WTC11 (cell line): ENCODE measurements at regions not wholly inside any gene's neighbourhood (a gene's known extent, or its start where the extent isn't known, plus 50 kb on each side); places are given as distances from the start of the nearest gene placed in this dataset.

Source experiments
- ATAC-seq: fragments of 200-7000 bp; cut with Tn5 transposase; 2 replicates; pipeline ENCODE4 v1.10.0; 2021; ENCODE audit warnings: mild to moderate bottlenecking, moderate library complexity
- CTCF ChIA-PET: fragments of 300-600 bp; sonication (Branson Sonifier 250); formaldehyde crosslinking; loops from one replicate; lab custom pipeline; 2021; ENCODE audit warnings: antibody characterized with exemption; lab: Charles Lee
- POLR2A ChIA-PET: fragments of 350-600 bp; sonication (Branson Sonifier 250); formaldehyde crosslinking; loops from one replicate; lab custom pipeline; 2021; ENCODE audit warnings: antibody characterized with exemption; lab: Charles Lee
- DNase-seq: peaks from one replicate; pipeline ENCODE4 v3.0.0; 2021; ENCODE audit warnings: low spot score
- H3K27ac Mint-ChIP-seq: 2 replicates; pipeline ENCODE4 v1.8.0; 2021; ENCODE audit warnings: mixed read lengths
- H3K27me3 Mint-ChIP-seq: 2 replicates; pipeline ENCODE4 v1.8.0; 2021; ENCODE audit warnings: low read depth, mild to moderate bottlenecking, moderate library complexity, mixed read lengths
- H3K36me3 Mint-ChIP-seq: 2 replicates; pipeline ENCODE4 v1.8.0; 2021; ENCODE audit warnings: mixed read lengths
- H3K4me1 Mint-ChIP-seq: 2 replicates; pipeline ENCODE4 v1.8.0; 2022; ENCODE audit warnings: mixed read lengths
- H3K4me3 Mint-ChIP-seq: 2 replicates; pipeline ENCODE4 v1.8.0; 2021; ENCODE audit warnings: mild to moderate bottlenecking, moderate library complexity, mixed read lengths
- H3K9me3 Mint-ChIP-seq: 2 replicates; pipeline ENCODE4 v1.8.0; 2021; ENCODE audit warnings: mixed read lengths
- FOXP1 ChIP-seq: sonication (generic); formaldehyde crosslinking; IDR thresholded peaks from 2 replicates; pipeline ENCODE4 v1.8.0; 2022; ENCODE audit warnings: missing genetic modification reagents, mild to moderate bottlenecking, moderate library complexity, borderline replicate concordance
- HMGA2 ChIP-seq: fragments of 250-450 bp; sonication (Bioruptor Pico); IDR thresholded peaks from 2 replicates; pipeline ENCODE4 v1.4.0; 2021; ENCODE audit warnings: mild to moderate bottlenecking, moderate library complexity
- MXD4 ChIP-seq: fragments of 250-450 bp; sonication (Bioruptor Pico); IDR thresholded peaks from 2 replicates; pipeline ENCODE4 v1.8.0; 2021; ENCODE audit warnings: mild to moderate bottlenecking, moderate library complexity, borderline replicate concordance
- NFYB ChIP-seq: sonication (generic); formaldehyde crosslinking; conservative IDR thresholded peaks from 2 replicates; pipeline ENCODE4 v1.8.0; 2022; ENCODE audit warnings: low read depth, missing genetic modification reagents
- NR1H2 ChIP-seq: sonication (generic); formaldehyde crosslinking; IDR thresholded peaks from 2 replicates; pipeline ENCODE4 v1.9.0; 2021; ENCODE audit warnings: mild to moderate bottlenecking, moderate library complexity, missing genetic modification reagents
- NR3C1 ChIP-seq: sonication (generic); formaldehyde crosslinking; conservative IDR thresholded peaks from 2 replicates; pipeline ENCODE4 v1.8.1; 2023; ENCODE audit warnings: low read depth, mild to moderate bottlenecking, missing genetic modification reagents
- SMAD4 ChIP-seq: sonication (generic); formaldehyde crosslinking; IDR thresholded peaks from 2 replicates; pipeline ENCODE4 v1.8.0; 2022; ENCODE audit warnings: mild to moderate bottlenecking, missing genetic modification reagents
- SOX15 ChIP-seq: fragments of 250-450 bp; sonication (Bioruptor Pico); IDR thresholded peaks from 2 replicates; pipeline ENCODE4 v1.9.0; 2021; ENCODE audit warnings: mild to moderate bottlenecking
- STAT6 ChIP-seq: sonication (generic); formaldehyde crosslinking; conservative IDR thresholded peaks from 2 replicates; pipeline ENCODE4 v1.8.1; 2023; ENCODE audit warnings: mild to moderate bottlenecking, low read depth, missing genetic modification reagents, moderate library complexity
- TEAD4 ChIP-seq: sonication (generic); formaldehyde crosslinking; IDR thresholded peaks from 2 replicates; pipeline ENCODE4 v1.8.0; 2022; ENCODE audit warnings: mild to moderate bottlenecking, missing genetic modification reagents
- ZNF219 ChIP-seq: sonication (generic); formaldehyde crosslinking; IDR thresholded peaks from 2 replicates; pipeline ENCODE4 v1.8.0; 2023; ENCODE audit warnings: missing genetic modification reagents, mild to moderate bottlenecking, borderline replicate concordance
- ZNF423 ChIP-seq: fragments of 250-450 bp; sonication (Bioruptor Pico); IDR thresholded peaks from 2 replicates; pipeline ENCODE4 v2.1.2; 2022; ENCODE audit warnings: mild to moderate bottlenecking, moderate library complexity
- TF ChIP-seq, protein P1 (sequence below): sonication (generic); formaldehyde crosslinking; IDR thresholded peaks from 2 replicates; pipeline ENCODE4 v1.8.0; 2023; ENCODE audit warnings: missing genetic modification reagents
- TF ChIP-seq, protein P2 (sequence below): fragments of 250-450 bp; sonication (Bioruptor Pico); IDR thresholded peaks from 2 replicates; pipeline ENCODE4 v2.1.2; 2022; ENCODE audit warnings: mild to moderate bottlenecking, moderate library complexity
- TF ChIP-seq, protein P3 (sequence below): sonication (generic); formaldehyde crosslinking; IDR thresholded peaks from 2 replicates; pipeline ENCODE4 v1.8.1; 2023; ENCODE audit warnings: mild to moderate bottlenecking, missing genetic modification reagents
- TF ChIP-seq, protein P4 (sequence below): sonication (generic); formaldehyde crosslinking; IDR thresholded peaks from 2 replicates; pipeline ENCODE4 v1.8.1; 2023; ENCODE audit warnings: mild to moderate bottlenecking, moderate library complexity, missing genetic modification reagents

DNA sequence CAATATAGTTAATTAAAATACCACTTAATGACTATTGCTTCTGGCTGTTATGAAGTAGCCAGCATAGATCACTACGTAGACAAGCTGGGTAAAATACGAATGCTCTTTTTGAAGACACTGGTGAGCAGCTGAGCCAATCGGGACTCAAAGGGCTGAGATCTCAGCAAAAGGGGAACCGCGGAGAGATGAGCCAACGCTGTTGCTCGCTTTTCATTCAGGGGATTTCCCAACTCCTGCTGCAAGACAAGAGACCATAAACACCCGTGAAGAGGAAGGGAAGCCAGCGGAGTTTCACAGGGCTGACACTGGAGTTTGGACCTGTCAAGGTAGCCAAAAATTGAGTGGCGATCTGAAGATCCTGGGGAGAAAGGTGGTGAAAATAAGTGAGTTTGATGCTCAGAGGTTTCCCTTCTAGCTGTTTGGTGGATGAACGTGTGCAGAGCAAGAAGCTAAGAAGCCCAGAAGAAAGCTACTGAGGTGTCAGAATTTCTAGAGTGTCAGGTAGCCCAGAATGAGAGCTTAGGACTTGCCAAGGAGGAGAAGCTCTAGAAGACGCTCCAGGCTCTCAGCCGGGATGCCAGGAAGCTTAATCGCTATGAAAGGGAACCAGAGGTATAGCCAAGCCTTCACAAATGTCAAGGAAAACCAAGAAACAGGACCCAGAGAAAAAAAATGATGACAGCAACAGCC is 79.6 kb upstream of the RNU6ATAC start:
- CTCF ChIA-PET, result interaction anchor here (1.6 kb wide), 1 partner anchor 199 kb away, joined by 4 read pairs; no protein-coding TSS in a partner anchor

DNA sequence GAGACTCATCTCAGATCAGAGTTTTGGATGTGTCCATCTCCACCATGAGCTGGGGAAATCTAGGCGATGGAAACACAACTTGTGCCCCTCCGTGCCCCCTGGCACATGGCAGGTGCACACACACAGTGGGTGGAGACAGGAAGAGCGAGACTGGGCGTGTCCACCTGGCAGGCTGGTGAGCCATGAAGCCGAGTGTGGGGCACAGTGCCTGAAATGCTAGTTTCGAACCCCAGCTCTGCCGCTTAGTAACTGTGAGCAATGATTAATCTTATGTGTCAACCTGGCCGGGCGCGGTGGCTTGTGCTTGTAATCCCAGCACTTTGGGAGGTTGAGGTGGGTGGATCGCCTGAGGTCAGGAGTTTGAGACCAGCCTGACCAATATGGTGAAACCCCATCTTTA is 80.8 kb upstream of the RNU6ATAC start:
- Mint-ChIP-seq H3K4me1 (no peaks in the 10 kb centered on the region), H3K27ac (no peak overlapping the region), H3K27me3 (no peaks in the 10 kb centered on the region), H3K4me3 (no peak overlapping the region), H3K9me3 (peaks cover 16% of the 10 kb centered on the region), H3K36me3 (peaks cover 9% of the 10 kb centered on the region)
- ATAC-seq (no peak), DNase-seq (no peak)
- ChIA-PET POLR2A (no interaction called here), CTCF (interaction anchor here (1.6 kb wide), 1 partner anchor 198 kb away, joined by 4 read pairs; no protein-coding TSS in a partner anchor)
- TF ChIP-seq TEAD4 (CRISPR knock-in tag), result no peak
- TF ChIP-seq NR1H2 (CRISPR knock-in tag), result no peak
- TF ChIP-seq SMAD4, result no peak
- TF ChIP-seq ZNF219 (CRISPR knock-in tag), result no peak

More for the DNA sequence above, 79.6 kb upstream of the RNU6ATAC start:
- Mint-ChIP-seq H3K4me3 (no peak overlapping the region), H3K36me3 (peaks cover 9% of the 10 kb centered on the region), H3K27me3 (no peaks in the 10 kb centered on the region), H3K27ac (no peak overlapping the region), H3K9me3 (peaks cover 16% of the 10 kb centered on the region), H3K4me1 (no peaks in the 10 kb centered on the region)
- ATAC-seq (no peak), DNase-seq (no peak)
- POLR2A ChIA-PET, result no interaction called here
- TF ChIP-seq, protein P1, sequence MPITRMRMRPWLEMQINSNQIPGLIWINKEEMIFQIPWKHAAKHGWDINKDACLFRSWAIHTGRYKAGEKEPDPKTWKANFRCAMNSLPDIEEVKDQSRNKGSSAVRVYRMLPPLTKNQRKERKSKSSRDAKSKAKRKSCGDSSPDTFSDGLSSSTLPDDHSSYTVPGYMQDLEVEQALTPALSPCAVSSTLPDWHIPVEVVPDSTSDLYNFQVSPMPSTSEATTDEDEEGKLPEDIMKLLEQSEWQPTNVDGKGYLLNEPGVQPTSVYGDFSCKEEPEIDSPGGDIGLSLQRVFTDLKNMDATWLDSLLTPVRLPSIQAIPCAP (CRISPR knock-in tag), result no peak
- TF ChIP-seq ZNF423 (CRISPR knock-in tag) (no peak), ZNF219 (CRISPR knock-in tag) (no peak), FOXP1 (CRISPR knock-in tag) (no peak), TEAD4 (CRISPR knock-in tag) (no peak), STAT6 (CRISPR knock-in tag) (no peak), SOX15 (no peak), NFYB (no peak), HMGA2 (CRISPR knock-in tag) (no peak), MXD4 (CRISPR knock-in tag) (no peak), NR3C1 (CRISPR knock-in tag) (no peak)
- TF ChIP-seq, protein P2, sequence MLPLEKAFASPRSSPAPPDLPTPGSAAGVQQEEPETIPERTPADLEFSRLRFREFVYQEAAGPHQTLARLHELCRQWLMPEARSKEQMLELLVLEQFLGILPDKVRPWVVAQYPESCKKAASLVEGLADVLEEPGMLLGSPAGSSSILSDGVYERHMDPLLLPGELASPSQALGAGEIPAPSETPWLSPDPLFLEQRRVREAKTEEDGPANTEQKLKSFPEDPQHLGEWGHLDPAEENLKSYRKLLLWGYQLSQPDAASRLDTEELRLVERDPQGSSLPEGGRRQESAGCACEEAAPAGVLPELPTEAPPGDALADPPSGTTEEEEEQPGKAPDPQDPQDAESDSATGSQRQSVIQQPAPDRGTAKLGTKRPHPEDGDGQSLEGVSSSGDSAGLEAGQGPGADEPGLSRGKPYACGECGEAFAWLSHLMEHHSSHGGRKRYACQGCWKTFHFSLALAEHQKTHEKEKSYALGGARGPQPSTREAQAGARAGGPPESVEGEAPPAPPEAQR (CRISPR knock-in tag), result no peak
- TF ChIP-seq, protein P3, sequence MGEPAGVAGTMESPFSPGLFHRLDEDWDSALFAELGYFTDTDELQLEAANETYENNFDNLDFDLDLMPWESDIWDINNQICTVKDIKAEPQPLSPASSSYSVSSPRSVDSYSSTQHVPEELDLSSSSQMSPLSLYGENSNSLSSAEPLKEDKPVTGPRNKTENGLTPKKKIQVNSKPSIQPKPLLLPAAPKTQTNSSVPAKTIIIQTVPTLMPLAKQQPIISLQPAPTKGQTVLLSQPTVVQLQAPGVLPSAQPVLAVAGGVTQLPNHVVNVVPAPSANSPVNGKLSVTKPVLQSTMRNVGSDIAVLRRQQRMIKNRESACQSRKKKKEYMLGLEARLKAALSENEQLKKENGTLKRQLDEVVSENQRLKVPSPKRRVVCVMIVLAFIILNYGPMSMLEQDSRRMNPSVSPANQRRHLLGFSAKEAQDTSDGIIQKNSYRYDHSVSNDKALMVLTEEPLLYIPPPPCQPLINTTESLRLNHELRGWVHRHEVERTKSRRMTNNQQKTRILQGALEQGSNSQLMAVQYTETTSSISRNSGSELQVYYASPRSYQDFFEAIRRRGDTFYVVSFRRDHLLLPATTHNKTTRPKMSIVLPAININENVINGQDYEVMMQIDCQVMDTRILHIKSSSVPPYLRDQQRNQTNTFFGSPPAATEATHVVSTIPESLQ, result no peak
- TF ChIP-seq, protein P4, sequence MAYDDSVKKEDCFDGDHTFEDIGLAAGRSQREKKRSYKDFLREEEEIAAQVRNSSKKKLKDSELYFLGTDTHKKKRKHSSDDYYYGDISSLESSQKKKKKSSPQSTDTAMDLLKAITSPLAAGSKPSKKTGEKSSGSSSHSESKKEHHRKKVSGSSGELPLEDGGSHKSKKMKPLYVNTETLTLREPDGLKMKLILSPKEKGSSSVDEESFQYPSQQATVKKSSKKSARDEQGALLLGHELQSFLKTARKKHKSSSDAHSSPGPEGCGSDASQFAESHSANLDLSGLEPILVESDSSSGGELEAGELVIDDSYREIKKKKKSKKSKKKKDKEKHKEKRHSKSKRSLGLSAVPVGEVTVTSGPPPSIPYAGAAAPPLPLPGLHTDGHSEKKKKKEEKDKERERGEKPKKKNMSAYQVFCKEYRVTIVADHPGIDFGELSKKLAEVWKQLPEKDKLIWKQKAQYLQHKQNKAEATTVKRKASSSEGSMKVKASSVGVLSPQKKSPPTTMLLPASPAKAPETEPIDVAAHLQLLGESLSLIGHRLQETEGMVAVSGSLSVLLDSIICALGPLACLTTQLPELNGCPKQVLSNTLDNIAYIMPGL (CRISPR knock-in tag), result no peak
